Cardiac muscle cell (in vitro differentiated cells and primary cell): ENCODE measurements at regions not wholly inside any gene's neighbourhood (a gene's known extent, or its start where the extent isn't known, plus 50 kb on each side); places are given as distances from the start of the nearest gene placed in this dataset.

Source experiments
- DNase-seq, 2 donors: peaks; one replicate each; pipeline versions ENCODE4 v3.0.0 to v3.0.0-alpha.2; 2010 to 2017; ENCODE audit warnings: low read depth in 1 of 2, low spot score in 1 of 2
- H3K27ac ChIP-seq: fragments of 200-600 bp; sonication (generic); 2 replicates; pipeline ENCODE4 v1.5.1; 2016
- H3K27me3 ChIP-seq: fragments of 200-600 bp; sonication (generic); 2 replicates; pipeline ENCODE4 v1.6.0; 2016; ENCODE audit warnings: control low read depth
- H3K36me3 ChIP-seq: fragments of 200-600 bp; sonication (generic); 2 replicates; pipeline ENCODE4 v1.5.1; 2016; ENCODE audit warnings: control low read depth
- H3K4me1 ChIP-seq: fragments of 200-600 bp; sonication (generic); 2 replicates; pipeline ENCODE4 v1.8.1; 2017; ENCODE audit warnings: low read depth, mild to moderate bottlenecking, mixed run types
- H3K4me3 ChIP-seq: fragments of 200-600 bp; sonication (generic); 2 replicates; pipeline ENCODE4 v1.5.1; 2016; ENCODE audit warnings: mild to moderate bottlenecking
- H3K9me3 ChIP-seq: fragments of 200-600 bp; sonication (generic); 2 replicates; pipeline ENCODE4 v1.5.1; 2017; ENCODE audit warnings: low read depth, mild to moderate bottlenecking, control low read depth
- TF ChIP-seq, protein P1 (sequence below): IDR thresholded peaks from 2 replicates; pipeline ENCODE4 v1.5.1; 2012; ENCODE audit warnings: low read depth, mild to moderate bottlenecking, low read length

GRCh38 chr6:86563197-86563596 lies 374.1 kb upstream of the HTR1E start:
- TF ChIP-seq, protein P1, sequence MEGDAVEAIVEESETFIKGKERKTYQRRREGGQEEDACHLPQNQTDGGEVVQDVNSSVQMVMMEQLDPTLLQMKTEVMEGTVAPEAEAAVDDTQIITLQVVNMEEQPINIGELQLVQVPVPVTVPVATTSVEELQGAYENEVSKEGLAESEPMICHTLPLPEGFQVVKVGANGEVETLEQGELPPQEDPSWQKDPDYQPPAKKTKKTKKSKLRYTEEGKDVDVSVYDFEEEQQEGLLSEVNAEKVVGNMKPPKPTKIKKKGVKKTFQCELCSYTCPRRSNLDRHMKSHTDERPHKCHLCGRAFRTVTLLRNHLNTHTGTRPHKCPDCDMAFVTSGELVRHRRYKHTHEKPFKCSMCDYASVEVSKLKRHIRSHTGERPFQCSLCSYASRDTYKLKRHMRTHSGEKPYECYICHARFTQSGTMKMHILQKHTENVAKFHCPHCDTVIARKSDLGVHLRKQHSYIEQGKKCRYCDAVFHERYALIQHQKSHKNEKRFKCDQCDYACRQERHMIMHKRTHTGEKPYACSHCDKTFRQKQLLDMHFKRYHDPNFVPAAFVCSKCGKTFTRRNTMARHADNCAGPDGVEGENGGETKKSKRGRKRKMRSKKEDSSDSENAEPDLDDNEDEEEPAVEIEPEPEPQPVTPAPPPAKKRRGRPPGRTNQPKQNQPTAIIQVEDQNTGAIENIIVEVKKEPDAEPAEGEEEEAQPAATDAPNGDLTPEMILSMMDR, result no peak
- Histone ChIP-seq H3K4me1 (no peaks in the 10 kb centered on the region), H3K4me3 (no peak overlapping the region), H3K27me3 (no peaks in the 10 kb centered on the region), H3K9me3 (no peaks in the 10 kb centered on the region), H3K36me3 (no peaks in the 10 kb centered on the region), H3K27ac (no peak overlapping the region)
- DNase-seq, result no peak

DNA sequence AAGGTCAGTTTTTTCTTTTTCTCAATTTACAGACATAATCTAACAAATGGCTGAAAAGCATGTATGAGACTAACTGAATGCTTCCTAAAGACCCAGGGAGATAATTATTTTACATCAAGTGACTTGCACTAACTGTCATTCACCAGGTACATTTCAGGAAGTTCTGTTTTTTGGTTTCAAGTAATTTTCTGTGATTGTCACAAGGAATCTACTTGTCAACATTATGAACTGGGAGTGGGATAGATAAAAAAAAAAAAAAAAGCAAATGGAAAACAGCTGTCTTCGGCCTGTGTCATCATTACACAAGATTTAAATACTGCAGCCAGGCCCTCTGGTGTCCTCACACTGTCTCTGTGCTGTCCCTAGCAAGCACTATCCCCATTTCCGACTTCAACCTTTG lies 379.0 kb upstream of the HTR1E start:
- H3K9me3 ChIP-seq, result no peaks in the 10 kb centered on the region
- H3K27ac ChIP-seq, result no peak overlapping the region
- TF ChIP-seq, protein P1, result no peak

GRCh38 chr6:86537292-86537861 lies 400.0 kb upstream of the HTR1E start:
- TF ChIP-seq, protein P1, result no peak
- Histone ChIP-seq H3K27me3 (no peaks in the 10 kb centered on the region), H3K27ac (no peak overlapping the region), H3K4me1 (peaks cover 5% of the 10 kb centered on the region), H3K9me3 (no peaks in the 10 kb centered on the region), H3K4me3 (no peak overlapping the region), H3K36me3 (no peaks in the 10 kb centered on the region)
- DNase-seq, result no peak

More for the DNA sequence above, 379.0 kb upstream of the HTR1E start:
- H3K36me3 ChIP-seq, result no peaks in the 10 kb centered on the region
- H3K4me3 ChIP-seq, result no peak overlapping the region
- no peaks in the 10 kb centered on the region for H3K27me3 ChIP-seq
- no peak for DNase-seq
- no peaks in the 10 kb centered on the region for H3K4me1 ChIP-seq

- no peaks in the 10 kb centered on the region for H3K36me3 ChIP-seq
- no peak for DNase-seq
- no peak overlapping the region for H3K4me3 ChIP-seq
- TF ChIP-seq, protein P1, result no peak
- H3K27ac ChIP-seq, result no peak overlapping the region
- no peaks in the 10 kb centered on the region for H3K27me3 ChIP-seq
- H3K4me1 ChIP-seq, result peaks cover 8% of the 10 kb centered on the region
- no peaks in the 10 kb centered on the region for H3K9me3 ChIP-seq
Measured at GRCh38 chr6:86536121-86536520, 401.2 kb upstream of the HTR1E start.

- no peak overlapping the region for H3K4me3 ChIP-seq
Measured at GRCh38 chr6:86535100-86535499, 402.2 kb upstream of the HTR1E start.

More at GRCh38 chr6:86535100-86535499, 402.2 kb upstream of the HTR1E start:
- no peaks in the 10 kb centered on the region for H3K27me3 ChIP-seq
- H3K27ac ChIP-seq, result no peak overlapping the region
- H3K4me1 ChIP-seq, result peaks cover 8% of the 10 kb centered on the region
- TF ChIP-seq, protein P1, result no peak
- H3K36me3 ChIP-seq, result no peaks in the 10 kb centered on the region
- DNase-seq, result peak in 1 of 2 donors; percentile 56
- H3K9me3 ChIP-seq, result no peaks in the 10 kb centered on the region
